UCSD-AML1 (cell line): ENCODE measurements at regions not wholly inside any gene's neighbourhood (a gene's known extent, or its start where the extent isn't known, plus 50 kb on each side); places are given as distances from the start of the nearest gene placed in this dataset.

Experiments
- DNase-seq: peaks from one replicate; lab custom pipeline; 2025; ENCODE audit not compliant: unreplicated experiment; lab: John Stamatoyannopoulos, UW

GRCh38 chrX:40323977-40324376 is 226.2 kb upstream of the BCOR start:
- no peak for DNase-seq

- no peak for DNase-seq
Observed at GRCh38 chrX:40320819-40321218, 223.1 kb upstream of the BCOR start.

GRCh38 chrX:40318801-40319200 is 221.0 kb upstream of the BCOR start:
- DNase-seq = no peak

GRCh38 chrX:40318076-40318475 is 220.3 kb upstream of the BCOR start:
- no peak for DNase-seq

- no peak for DNase-seq
Observed at GRCh38 chrX:40316502-40316901, 218.7 kb upstream of the BCOR start.

- no peak for DNase-seq
Observed at GRCh38 chrX:40314070-40314469, 216.3 kb upstream of the BCOR start.

GRCh38 chrX:40313269-40313668 is 215.5 kb upstream of the BCOR start:
- DNase-seq = no peak

GRCh38 chrX:40310447-40310846 is 212.7 kb upstream of the BCOR start:
- DNase-seq = no peak

- no peak for DNase-seq
Observed at GRCh38 chrX:40310016-40310415, 212.3 kb upstream of the BCOR start.

- DNase-seq = no peak
Observed at GRCh38 chrX:40307871-40308270, 210.1 kb upstream of the BCOR start.

- DNase-seq = no peak
Observed at GRCh38 chrX:40304115-40304514, 206.4 kb upstream of the BCOR start.

GRCh38 chrX:40303256-40304077 is 205.7 kb upstream of the BCOR start:
- peak; percentile 27 for DNase-seq

GRCh38 chrX:40300286-40300890 is 202.6 kb upstream of the BCOR start:
- no peak for DNase-seq

GRCh38 chrX:40299641-40300046 is 201.9 kb upstream of the BCOR start:
- DNase-seq = no peak

- DNase-seq = no peak
Observed at GRCh38 chrX:40298572-40299479, 201.1 kb upstream of the BCOR start.

GRCh38 chrX:40298069-40298468 is 200.3 kb upstream of the BCOR start:
- DNase-seq = no peak

- no peak for DNase-seq
Observed at GRCh38 chrX:40291553-40291952, 193.8 kb upstream of the BCOR start.

GRCh38 chrX:40290517-40290916 is 192.8 kb upstream of the BCOR start:
- DNase-seq = no peak

GRCh38 chrX:40285876-40286275 is 188.1 kb upstream of the BCOR start:
- no peak for DNase-seq

GRCh38 chrX:40284852-40285251 is 187.1 kb upstream of the BCOR start:
- DNase-seq = no peak

- no peak for DNase-seq
Observed at GRCh38 chrX:40283981-40284380, 186.2 kb upstream of the BCOR start.
